GM12891 (cell line): ENCODE measurements at regions not wholly inside any gene's neighbourhood (a gene's known extent, or its start where the extent isn't known, plus 50 kb on each side); places are given as distances from the start of the nearest gene placed in this dataset.

ENCODE experiments used
- PAX5 ChIP-seq: IDR thresholded peaks from 2 replicates; pipeline ENCODE4 v1.6.1; 2011; ENCODE audit warnings: low read length, moderate library complexity, mild to moderate bottlenecking; ENCODE audit not compliant: insufficient read depth, severe bottlenecking
- POLR2A ChIP-seq: IDR thresholded peaks from 2 replicates; pipeline ENCODE4 v1.6.1; 2011; ENCODE audit warnings: low read depth, low read length, control low read depth
- POLR2AphosphoS5 ChIP-seq: IDR thresholded peaks from 2 replicates; pipeline ENCODE4 v1.6.1; 2011; ENCODE audit warnings: low read depth, low read length, control low read depth
- TAF1 ChIP-seq: IDR thresholded peaks from 2 replicates; pipeline ENCODE4 v1.6.1; 2011; ENCODE audit warnings: low read depth, low read length, control low read depth

DNA sequence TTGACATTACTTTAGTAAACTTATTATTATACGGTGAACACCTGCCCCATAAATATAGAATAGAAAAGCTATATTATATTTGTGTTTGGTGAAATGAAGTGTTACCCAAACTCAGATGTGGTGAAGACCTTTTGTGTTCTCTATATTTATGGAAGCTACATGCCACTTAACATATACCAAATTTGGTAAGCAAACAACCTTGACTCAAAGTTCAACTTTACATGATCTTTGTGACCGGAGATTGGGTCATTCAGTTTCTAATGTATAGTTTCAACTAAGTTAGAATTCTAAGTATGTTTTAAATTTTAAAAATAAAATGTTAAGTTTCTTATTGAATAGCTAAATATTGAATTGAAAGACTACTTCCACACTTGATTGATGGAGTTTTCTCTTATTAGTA is 288.6 kb upstream of the SEMA3D start:
- TF ChIP-seq POLR2AphosphoS5: no peak
- TF ChIP-seq TAF1: no peak
- TF ChIP-seq PAX5: no peak
- TF ChIP-seq POLR2A: no peak
